Esophagus muscularis mucosa (tissue), 4 donors: ENCODE measurements at regions not wholly inside any gene's neighbourhood (a gene's known extent, or its start where the extent isn't known, plus 50 kb on each side); places are given as distances from the start of the nearest gene placed in this dataset.

ENCODE experiments used
- DNase-seq: peaks from one replicate; pipeline ENCODE4 v3.0.0-alpha.2; 2017; ENCODE audit errors: extremely low spot score
- H3K27ac ChIP-seq, 4 donors: fragments of 200-600 bp; sonication (generic); replicated peaks in 1 of 4; 1 replicate in 3 of 4; 2 replicates in 1 of 4; pipeline ENCODE4 v1.5.1; 2016 to 2019; ENCODE audit warnings: mild to moderate bottlenecking in 1 of 4
- H3K27me3 ChIP-seq, 4 donors: fragments of 200-600 bp; sonication (generic); one replicate each; pipeline versions ENCODE4 v1.5.1 to v1.6.0; 2016 to 2019
- H3K36me3 ChIP-seq, 4 donors: fragments of 200-600 bp; sonication (generic); one replicate each; pipeline ENCODE4 v1.5.1; 2016 to 2019
- H3K4me1 ChIP-seq, 4 donors: fragments of 200-600 bp; sonication (generic); one replicate each; pipeline ENCODE4 v1.5.1; 2016 to 2019
- H3K4me3 ChIP-seq, 4 donors: fragments of 200-600 bp; sonication (generic); 1 replicate in 2 of 4; 2 replicates in 2 of 4; pipeline ENCODE4 v1.5.1; 2016 to 2019; ENCODE audit warnings: mild to moderate bottlenecking in 4 of 4, moderate library complexity in 1 of 4
- H3K9me3 ChIP-seq, 4 donors: fragments of 200-600 bp; sonication (generic); 1 replicate in 3 of 4; 2 replicates in 1 of 4; pipeline ENCODE4 v1.5.1; 2016 to 2019
- CTCF ChIP-seq, 3 experiments: fragments of 200-600 bp in 2 of 3; fragments of 450-650 bp in 1 of 3; sonication (generic) in 2 of 3; IDR thresholded peaks; one replicate each; pipeline ENCODE4 v1.5.1; 2017 to 2019; ENCODE audit warnings: antibody characterized with exemption in 3 of 3, mild to moderate bottlenecking in 2 of 3, moderate library complexity in 1 of 3
- EP300 ChIP-seq: sonication (generic); formaldehyde crosslinking; IDR thresholded peaks from one replicate; pipeline ENCODE4 v1.6.1; 2017; ENCODE audit warnings: antibody characterized with exemption
- POLR2A ChIP-seq: fragments of 450-650 bp; IDR thresholded peaks from one replicate; pipeline ENCODE4 v1.6.1; 2017; ENCODE audit warnings: antibody characterized with exemption, moderate library complexity, mild to moderate bottlenecking, low read depth
- POLR2AphosphoS5 ChIP-seq, 2 donors: sonication (generic); formaldehyde crosslinking; IDR thresholded peaks; one replicate each; pipeline ENCODE4 v1.6.1; 2017; ENCODE audit warnings: antibody characterized with exemption in 2 of 2
- WGBS: methylation state at CpG from one replicate; pipeline ENCODE4 v1.1.5; 2018; 5-methylcytosine and 5-hydroxymethylcytosine counted together
- intact Hi-C: fragments of 100-400 bp; cut with DNase I; formaldehyde crosslinking; loops from one replicate; pipeline ENCODE4 v1.15.1; 2023

- Histone ChIP-seq H3K27ac (no peak overlapping the region), H3K9me3 (no peaks in the 10 kb centered on the region), H3K4me3 (no peak overlapping the region), H3K27me3 (no peaks in the 10 kb centered on the region), H3K4me1 (no peaks in the 10 kb centered on the region), H3K36me3 (no peaks in the 10 kb centered on the region)
- intact Hi-C loops, result no loop called here
- TF ChIP-seq EP300, result no peak
- TF ChIP-seq CTCF (IDR thresholded peaks at IDR 0.05), result no peak
- TF ChIP-seq POLR2AphosphoS5 (IDR thresholded peaks at IDR 0.05), result no peak
- TF ChIP-seq POLR2A, result no peak
- 91% methylated on average over 3 of the region's 3 CpGs for WGBS
- DNase-seq, result no peak
These were observed 132.0 kb upstream of the C1orf21 start for GRCh38 chr1:184254849-184255248.

- intact Hi-C loops, result no loop called here
- H3K4me3 ChIP-seq, result no peak overlapping the region
- H3K27me3 ChIP-seq, result no peaks in the 10 kb centered on the region
- H3K27ac ChIP-seq, result no peak overlapping the region
- no peak for DNase-seq
- no peaks in the 10 kb centered on the region for H3K36me3 ChIP-seq
- H3K9me3 ChIP-seq, result no peaks in the 10 kb centered on the region
- no peaks in the 10 kb centered on the region for H3K4me1 ChIP-seq
- TF ChIP-seq CTCF (IDR thresholded peaks at IDR 0.05) (no peak), EP300 (no peak), POLR2A (no peak), POLR2AphosphoS5 (IDR thresholded peaks at IDR 0.05) (no peak)
These were observed 131.3 kb upstream of the C1orf21 start for GRCh38 chr1:184255560-184255959.

- Histone ChIP-seq H3K4me3 (no peak overlapping the region), H3K27me3 (no peaks in the 10 kb centered on the region), H3K4me1 (no peaks in the 10 kb centered on the region), H3K36me3 (no peaks in the 10 kb centered on the region), H3K9me3 (no peaks in the 10 kb centered on the region), H3K27ac (no peak overlapping the region)
- TF ChIP-seq EP300 (no peak), POLR2AphosphoS5 (IDR thresholded peaks at IDR 0.05) (no peak), POLR2A (no peak), CTCF (IDR thresholded peaks at IDR 0.05) (no peak)
- DNase-seq, result no peak
- WGBS, result 81% methylated on average over 5 of the region's 5 CpGs
- intact Hi-C loops, result no loop called here
These were observed 129.0 kb upstream of the C1orf21 start for GRCh38 chr1:184257873-184258272.

GRCh38 chr1:184258525-184258924, 128.3 kb upstream of the C1orf21 start:
- H3K4me3 ChIP-seq, result no peak overlapping the region
- TF ChIP-seq CTCF (IDR thresholded peaks at IDR 0.05) (no peak), POLR2A (no peak), EP300 (no peak), POLR2AphosphoS5 (IDR thresholded peaks at IDR 0.05) (no peak)
- 80% methylated on average over 3 of the region's 3 CpGs for WGBS
- intact Hi-C loops, result no loop called here
- H3K4me1 ChIP-seq, result no peaks in the 10 kb centered on the region
- H3K27me3 ChIP-seq, result no peaks in the 10 kb centered on the region
- H3K9me3 ChIP-seq, result no peaks in the 10 kb centered on the region
- no peaks in the 10 kb centered on the region for H3K36me3 ChIP-seq
- no peak for DNase-seq
- no peak overlapping the region for H3K27ac ChIP-seq

GRCh38 chr1:184260382-184260781, 126.4 kb upstream of the C1orf21 start:
- Histone ChIP-seq H3K27ac (no peak overlapping the region), H3K36me3 (no peaks in the 10 kb centered on the region), H3K4me1 (no peaks in the 10 kb centered on the region), H3K4me3 (no peak overlapping the region), H3K9me3 (no peaks in the 10 kb centered on the region), H3K27me3 (no peaks in the 10 kb centered on the region)
- TF ChIP-seq POLR2AphosphoS5 (IDR thresholded peaks at IDR 0.05) (no peak), EP300 (no peak), POLR2A (no peak), CTCF (IDR thresholded peaks at IDR 0.05) (no peak)
- DNase-seq, result no peak
- WGBS, result 73% methylated on average over 1 of the region's 1 CpG
- intact Hi-C loops, result no loop called here
